ENCODE measurements at regions not wholly inside any gene's neighbourhood (a gene's known extent, or its start where the extent isn't known, plus 50 kb on each side); places are given as distances from the start of the nearest gene placed in this dataset.
"Not testable (repeated sequence)": the region's sequence is repeated elsewhere in the genome, so short reads cannot be mapped to it uniquely, and the experiment has no call there.

- H3K27ac Mint-ChIP-seq, ATAC-seq, POLR2A ChIA-PET, DNase-seq, H3K4me3 Mint-ChIP-seq, H3K4me1 Mint-ChIP-seq, H3K36me3 Mint-ChIP-seq, H3K27me3 Mint-ChIP-seq: not testable (repeated sequence)
- peaks cover 0 to 11% (median 2%) of the 10 kb centered on the region in 9 donors for H3K9me3 Mint-ChIP-seq
Measured at GRCh38 chr3:162708394-162708793, 1211.8 kb downstream of the OTOL1 start.

- H3K4me1 Mint-ChIP-seq, H3K27me3 Mint-ChIP-seq, H3K36me3 Mint-ChIP-seq, ATAC-seq, H3K27ac Mint-ChIP-seq, H3K4me3 Mint-ChIP-seq, POLR2A ChIA-PET, DNase-seq: not testable (repeated sequence)
- peaks cover 0 to 11% (median 2%) of the 10 kb centered on the region in 9 donors for H3K9me3 Mint-ChIP-seq
Measured at GRCh38 chr3:162708942-162709706, 1212.5 kb downstream of the OTOL1 start.

- Mint-ChIP-seq H3K36me3 (no peaks in the 10 kb centered on the region), H3K4me3 (no peak overlapping the region), H3K27me3 (no peaks in the 10 kb centered on the region), H3K4me1 (no peaks in the 10 kb centered on the region), H3K9me3 (peaks cover 0 to 8% (median 2%) of the 10 kb centered on the region in 9 donors), H3K27ac (no peak overlapping the region)
- POLR2A ChIA-PET: no interaction called here
- ATAC-seq (no peak), DNase-seq (no peak)
Measured at GRCh38 chr3:162710332-162711112, 1213.9 kb downstream of the OTOL1 start.

GRCh38 chr3:162717074-162717473, 1220.5 kb downstream of the OTOL1 start:
- H3K9me3 Mint-ChIP-seq, H3K27ac Mint-ChIP-seq, POLR2A ChIA-PET, H3K4me3 Mint-ChIP-seq, H3K36me3 Mint-ChIP-seq, H3K4me1 Mint-ChIP-seq, DNase-seq, H3K27me3 Mint-ChIP-seq, ATAC-seq: not testable (repeated sequence)

- Mint-ChIP-seq H3K4me1 (no peaks in the 10 kb centered on the region), H3K27ac (no peak overlapping the region), H3K4me3 (no peak overlapping the region), H3K27me3 (no peaks in the 10 kb centered on the region), H3K36me3 (no peaks in the 10 kb centered on the region), H3K9me3 (no peaks in the 10 kb centered on the region)
- ATAC-seq (no peak), DNase-seq (no peak)
- POLR2A ChIA-PET: no interaction called here
Measured at GRCh38 chr3:162718697-162719096, 1222.1 kb downstream of the OTOL1 start.

GRCh38 chr3:162719684-162720341, 1223.2 kb downstream of the OTOL1 start:
- no peaks in the 10 kb centered on the region for H3K36me3 Mint-ChIP-seq
- no peak overlapping the region for H3K4me3 Mint-ChIP-seq
- POLR2A ChIA-PET: no interaction called here

GRCh38 chr3:162721736-162722135, 1225.1 kb downstream of the OTOL1 start:
- no peak overlapping the region for H3K4me3 Mint-ChIP-seq
- H3K9me3 Mint-ChIP-seq: peaks cover 0 to 4% (median 0%) of the 10 kb centered on the region in 9 donors
- H3K27ac Mint-ChIP-seq: no peak overlapping the region
- no peaks in the 10 kb centered on the region for H3K27me3 Mint-ChIP-seq
- POLR2A ChIA-PET: no interaction called here
- no peaks in the 10 kb centered on the region for H3K4me1 Mint-ChIP-seq
- DNase-seq (no peak), ATAC-seq (no peak)
- H3K36me3 Mint-ChIP-seq: no peaks in the 10 kb centered on the region

More at GRCh38 chr3:162719684-162720341, 1223.2 kb downstream of the OTOL1 start:
- H3K9me3 Mint-ChIP-seq: no peaks in the 10 kb centered on the region
- ATAC-seq: no peak
- no peak for DNase-seq
- no peaks in the 10 kb centered on the region for H3K27me3 Mint-ChIP-seq
- H3K4me1 Mint-ChIP-seq: no peaks in the 10 kb centered on the region
- H3K27ac Mint-ChIP-seq: no peak overlapping the region

- no peak overlapping the region for H3K4me3 Mint-ChIP-seq
- H3K27me3 Mint-ChIP-seq: no peaks in the 10 kb centered on the region
- H3K9me3 Mint-ChIP-seq: peaks cover 0 to 4% (median 0%) of the 10 kb centered on the region in 9 donors
- POLR2A ChIA-PET: no interaction called here
- H3K36me3 Mint-ChIP-seq: no peaks in the 10 kb centered on the region
- no peak for ATAC-seq
- no peak for DNase-seq
- H3K27ac Mint-ChIP-seq: no peak overlapping the region
- no peaks in the 10 kb centered on the region for H3K4me1 Mint-ChIP-seq
Measured at GRCh38 chr3:162722337-162722736, 1225.7 kb downstream of the OTOL1 start.

GRCh38 chr3:162722796-162723195, 1226.2 kb downstream of the OTOL1 start:
- H3K4me1 Mint-ChIP-seq, POLR2A ChIA-PET, H3K36me3 Mint-ChIP-seq, H3K27ac Mint-ChIP-seq, H3K27me3 Mint-ChIP-seq, H3K4me3 Mint-ChIP-seq, ATAC-seq, H3K9me3 Mint-ChIP-seq, DNase-seq: not testable (repeated sequence)

GRCh38 chr3:162729686-162730085, 1233.1 kb downstream of the OTOL1 start:
- no peaks in the 10 kb centered on the region for H3K27me3 Mint-ChIP-seq

GRCh38 chr3:162731961-162732360, 1235.4 kb downstream of the OTOL1 start:
- ATAC-seq, H3K27ac Mint-ChIP-seq, POLR2A ChIA-PET, DNase-seq, H3K27me3 Mint-ChIP-seq, H3K36me3 Mint-ChIP-seq, H3K4me3 Mint-ChIP-seq, H3K4me1 Mint-ChIP-seq: not testable (repeated sequence)
- peaks cover 0 to 19% (median 4%) of the 10 kb centered on the region in 9 donors for H3K9me3 Mint-ChIP-seq

More at GRCh38 chr3:162729686-162730085, 1233.1 kb downstream of the OTOL1 start:
- Mint-ChIP-seq H3K4me3 (no peak overlapping the region), H3K36me3 (no peaks in the 10 kb centered on the region), H3K27ac (no peak overlapping the region), H3K4me1 (no peaks in the 10 kb centered on the region), H3K9me3 (peaks cover 0 to 19% (median 6%) of the 10 kb centered on the region in 9 donors)
- no peak for ATAC-seq
- no peak for DNase-seq
- POLR2A ChIA-PET: no interaction called here

- no peak overlapping the region for H3K27ac Mint-ChIP-seq
- H3K4me3 Mint-ChIP-seq: no peak overlapping the region
- peaks cover 0 to 20% (median 0%) of the 10 kb centered on the region in 9 donors for H3K9me3 Mint-ChIP-seq
- ATAC-seq: no peak
- POLR2A ChIA-PET: no interaction called here
- no peaks in the 10 kb centered on the region for H3K4me1 Mint-ChIP-seq
- DNase-seq: no peak
- H3K36me3 Mint-ChIP-seq: no peaks in the 10 kb centered on the region
- H3K27me3 Mint-ChIP-seq: no peaks in the 10 kb centered on the region
Measured at GRCh38 chr3:162738784-162739183, 1242.2 kb downstream of the OTOL1 start.

GRCh38 chr3:162740941-162741596, 1244.5 kb downstream of the OTOL1 start:
- H3K4me1 Mint-ChIP-seq: no peaks in the 10 kb centered on the region
- ATAC-seq (no peak), DNase-seq (no peak)
- POLR2A ChIA-PET: no interaction called here
- peaks cover 0 to 20% (median 2%) of the 10 kb centered on the region in 9 donors for H3K9me3 Mint-ChIP-seq
- H3K27ac Mint-ChIP-seq: no peak overlapping the region
- no peaks in the 10 kb centered on the region for H3K27me3 Mint-ChIP-seq
- no peaks in the 10 kb centered on the region for H3K36me3 Mint-ChIP-seq
- H3K4me3 Mint-ChIP-seq: no peak overlapping the region

Data from naive thymus-derived CD8-positive, alpha-beta T cell (primary cell).